ENCODE measurements at regions not wholly inside any gene's neighbourhood (a gene's known extent, or its start where the extent isn't known, plus 50 kb on each side); places are given as distances from the start of the nearest gene placed in this dataset.

DNA sequence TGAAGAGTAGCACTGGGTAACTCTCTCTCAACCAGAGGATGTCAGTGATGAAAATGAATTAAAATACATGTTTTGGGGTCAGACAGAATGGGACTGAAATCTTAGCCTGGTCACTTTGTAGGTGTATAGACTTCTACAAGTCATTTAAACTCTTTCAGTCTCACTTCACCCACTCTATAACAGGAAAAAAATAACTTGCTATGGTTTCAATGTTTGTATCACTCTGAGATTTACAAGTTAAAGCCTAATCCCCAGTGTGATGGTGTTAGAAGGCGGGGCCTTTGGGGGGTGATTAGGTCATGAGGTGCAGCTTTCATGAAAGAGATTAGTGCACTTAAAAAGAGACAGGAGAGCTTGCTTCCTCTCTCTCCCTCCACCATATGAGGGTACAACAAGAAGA, 134.8 kb downstream of the INHBA start:
- H3K23ac ChIP-seq (ENCODE audit: insufficient read length, low read depth, low read length) = no peak overlapping the region
- H3K27ac Mint-ChIP-seq = no peak overlapping the region
- H3K36me3 Mint-ChIP-seq (ENCODE audit: insufficient read depth in 1 of 3, low read depth in 3 of 3) = peaks cover 1 to 4% (median 2%) of the 10 kb centered on the region in 3 experiments; a peak in 2 of 7 replicates
- H4K8ac ChIP-seq (replicated peaks; ENCODE audit: insufficient read length, low read depth, low read length) = no peak overlapping the region
- H3T11ph ChIP-seq (ENCODE audit: low read length) = no peak overlapping the region
- H3K4me2 ChIP-seq (ENCODE audit: insufficient read depth, insufficient read length, low read length) = no peak overlapping the region
- H3K4me1 Mint-ChIP-seq = peaks cover 34 to 39% of the 10 kb centered on the region in 2 experiments
- DNase-seq = no peak
- no peak overlapping the region for H3K56ac ChIP-seq (ENCODE audit: insufficient read length, low read depth, low read length)
- H3K14ac ChIP-seq (ENCODE audit: insufficient read depth, low read length) = no peak overlapping the region
- no peak overlapping the region for H2AK5ac ChIP-seq (ENCODE audit: insufficient read length, low read length)
- H3K9me3 Mint-ChIP-seq = 0 out of 5 replicates have a peak, but pooled peaks cover 0 to 3% of the 10 kb centered on the region in 2 experiments
- no peak overlapping the region for H3K4ac ChIP-seq (ENCODE audit: low read depth, low read length)
- H4K91ac ChIP-seq (ENCODE audit: insufficient read length, low read depth, low read length) = no peak overlapping the region
- no peak overlapping the region for H4K5ac ChIP-seq (ENCODE audit: insufficient read length, low read depth, low read length)
- 0 out of 2 replicates have a peak, but pooled peaks cover 3% of the 10 kb centered on the region for H3K4me1 ChIP-seq (ENCODE audit: insufficient read depth, low read length)
- no peak overlapping the region for H2AFZ ChIP-seq (ENCODE audit: low read length)
- no peak overlapping the region for H3K18ac ChIP-seq (ENCODE audit: insufficient read length, low read depth, low read length)
- TF ChIP-seq, protein P1, sequence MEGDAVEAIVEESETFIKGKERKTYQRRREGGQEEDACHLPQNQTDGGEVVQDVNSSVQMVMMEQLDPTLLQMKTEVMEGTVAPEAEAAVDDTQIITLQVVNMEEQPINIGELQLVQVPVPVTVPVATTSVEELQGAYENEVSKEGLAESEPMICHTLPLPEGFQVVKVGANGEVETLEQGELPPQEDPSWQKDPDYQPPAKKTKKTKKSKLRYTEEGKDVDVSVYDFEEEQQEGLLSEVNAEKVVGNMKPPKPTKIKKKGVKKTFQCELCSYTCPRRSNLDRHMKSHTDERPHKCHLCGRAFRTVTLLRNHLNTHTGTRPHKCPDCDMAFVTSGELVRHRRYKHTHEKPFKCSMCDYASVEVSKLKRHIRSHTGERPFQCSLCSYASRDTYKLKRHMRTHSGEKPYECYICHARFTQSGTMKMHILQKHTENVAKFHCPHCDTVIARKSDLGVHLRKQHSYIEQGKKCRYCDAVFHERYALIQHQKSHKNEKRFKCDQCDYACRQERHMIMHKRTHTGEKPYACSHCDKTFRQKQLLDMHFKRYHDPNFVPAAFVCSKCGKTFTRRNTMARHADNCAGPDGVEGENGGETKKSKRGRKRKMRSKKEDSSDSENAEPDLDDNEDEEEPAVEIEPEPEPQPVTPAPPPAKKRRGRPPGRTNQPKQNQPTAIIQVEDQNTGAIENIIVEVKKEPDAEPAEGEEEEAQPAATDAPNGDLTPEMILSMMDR (conservative IDR thresholded peaks at IDR 0.05) = no peak
- H2BK20ac ChIP-seq (ENCODE audit: low read depth, low read length, poor library complexity, severe bottlenecking) = no peak overlapping the region
- peaks cover 2% of the 10 kb centered on the region; the same call in 1 of the 2 replicates for H3K27me3 Mint-ChIP-seq (ENCODE audit: low read depth)
- no peaks in the 10 kb centered on the region for H3K23me2 ChIP-seq (ENCODE audit: insufficient read length, low read depth, low read length, poor library complexity, severe bottlenecking)
- H2BK15ac ChIP-seq (ENCODE audit: low read depth, low read length) = no peak overlapping the region
- no peak overlapping the region for H2BK5ac ChIP-seq (ENCODE audit: insufficient read length, low read length)
- WGBS (ENCODE audit: extremely low coverage, insufficient read length, low lambda C conversion rate) = no CpG with 5 or more reads among the region's 1 CpG
- H3K27ac ChIP-seq (ENCODE audit: insufficient read length, low read depth, low read length) = no peak overlapping the region
- H3K79me1 ChIP-seq (ENCODE audit: insufficient read depth, low read depth, low read length, poor library complexity, severe bottlenecking) = no peaks in the 10 kb centered on the region
- no peak overlapping the region for H3K4me3 Mint-ChIP-seq
- H2BK120ac ChIP-seq (ENCODE audit: low read depth, low read length, poor library complexity, severe bottlenecking) = no peak overlapping the region
- no peaks in the 10 kb centered on the region for H3K27me3 ChIP-seq (ENCODE audit: insufficient read depth, low read length)
- H3K9me3 ChIP-seq (ENCODE audit: control insufficient read depth, low read depth, low read length) = no peaks in the 10 kb centered on the region
- H4K20me1 ChIP-seq (ENCODE audit: control insufficient read depth, insufficient read depth, insufficient read length) = no peaks in the 10 kb centered on the region
- H2BK12ac ChIP-seq (ENCODE audit: insufficient read length, low read depth, low read length) = no peak overlapping the region
- H3K9ac ChIP-seq (ENCODE audit: extremely low read depth, insufficient read length, low read length) = no peak overlapping the region
- no peaks in the 10 kb centered on the region for H3K79me2 ChIP-seq (ENCODE audit: insufficient read depth, low read length)

Data from H9 (cell line).